ENCODE measurements at regions not wholly inside any gene's neighbourhood (a gene's known extent, or its start where the extent isn't known, plus 50 kb on each side); places are given as distances from the start of the nearest gene placed in this dataset.

- 76% methylated on average over 3 of the region's 3 CpGs for WGBS
- Histone ChIP-seq H3K36me3 (ENCODE audit: insufficient read depth) (no peaks in the 10 kb centered on the region), H3K4me3 (ENCODE audit: low read depth, low read length) (no peak overlapping the region), H3K4me1 (ENCODE audit: insufficient read depth) (no peaks in the 10 kb centered on the region), H3K27ac (ENCODE audit: low read depth) (no peak overlapping the region)
- DNase-seq (ENCODE audit: extremely low spot score) = no peak
Measured at GRCh38 chr4:89665662-89666061, 171.3 kb downstream of the SNCA start.

GRCh38 chr4:89664521-89664920 lies 172.4 kb downstream of the SNCA start:
- Histone ChIP-seq H3K36me3 (ENCODE audit: insufficient read depth) (no peaks in the 10 kb centered on the region), H3K4me1 (ENCODE audit: insufficient read depth) (no peaks in the 10 kb centered on the region), H3K27ac (ENCODE audit: low read depth) (no peak overlapping the region), H3K4me3 (ENCODE audit: low read depth, low read length) (no peak overlapping the region)
- no peak for DNase-seq (ENCODE audit: extremely low spot score)

GRCh38 chr4:89661173-89661899 lies 175.6 kb downstream of the SNCA start:
- DNase-seq (ENCODE audit: extremely low spot score) = no peak
- no peaks in the 10 kb centered on the region for H3K4me1 ChIP-seq (ENCODE audit: insufficient read depth)
- no peak overlapping the region for H3K27ac ChIP-seq (ENCODE audit: low read depth)
- 57% methylated on average over 3 of the region's 3 CpGs for WGBS
- no peaks in the 10 kb centered on the region for H3K36me3 ChIP-seq (ENCODE audit: insufficient read depth)
- H3K4me3 ChIP-seq (ENCODE audit: low read depth, low read length) = no peak overlapping the region

- DNase-seq (ENCODE audit: extremely low spot score) = no peak
- 89% methylated on average over 4 of the region's 4 CpGs for WGBS
Measured at GRCh38 chr4:89660444-89661172, 176.4 kb downstream of the SNCA start.

GRCh38 chr4:89658701-89659024 lies 178.3 kb downstream of the SNCA start:
- no peak for DNase-seq (ENCODE audit: extremely low spot score)
- Histone ChIP-seq H3K4me1 (ENCODE audit: insufficient read depth) (no peaks in the 10 kb centered on the region), H3K36me3 (ENCODE audit: insufficient read depth) (no peaks in the 10 kb centered on the region), H3K4me3 (ENCODE audit: low read depth, low read length) (no peak overlapping the region), H3K27ac (ENCODE audit: low read depth) (no peak overlapping the region)
- WGBS = 93% methylated on average over 2 of the region's 2 CpGs

More at GRCh38 chr4:89660444-89661172, 176.4 kb downstream of the SNCA start:
- Histone ChIP-seq H3K4me1 (ENCODE audit: insufficient read depth) (no peaks in the 10 kb centered on the region), H3K27ac (ENCODE audit: low read depth) (no peak overlapping the region), H3K36me3 (ENCODE audit: insufficient read depth) (no peaks in the 10 kb centered on the region), H3K4me3 (ENCODE audit: low read depth, low read length) (no peak overlapping the region)

GRCh38 chr4:89657931-89658700 lies 178.8 kb downstream of the SNCA start:
- no peaks in the 10 kb centered on the region for H3K36me3 ChIP-seq (ENCODE audit: insufficient read depth)

GRCh38 chr4:89653012-89653411 lies 183.9 kb downstream of the SNCA start:
- no peak for DNase-seq (ENCODE audit: extremely low spot score)
- 53% methylated on average over 4 of the region's 4 CpGs for WGBS
- no peaks in the 10 kb centered on the region for H3K36me3 ChIP-seq (ENCODE audit: insufficient read depth)
- no peaks in the 10 kb centered on the region for H3K4me1 ChIP-seq (ENCODE audit: insufficient read depth)
- H3K4me3 ChIP-seq (ENCODE audit: low read depth, low read length) = no peak overlapping the region
- H3K27ac ChIP-seq (ENCODE audit: low read depth) = no peak overlapping the region

More at GRCh38 chr4:89657931-89658700, 178.8 kb downstream of the SNCA start:
- no peak for DNase-seq (ENCODE audit: extremely low spot score)
- Histone ChIP-seq H3K4me3 (ENCODE audit: low read depth, low read length) (no peak overlapping the region), H3K4me1 (ENCODE audit: insufficient read depth) (no peaks in the 10 kb centered on the region), H3K27ac (ENCODE audit: low read depth) (no peak overlapping the region)
- WGBS = 39% methylated on average over 3 of the region's 3 CpGs

GRCh38 chr4:89645482-89645881 lies 191.5 kb downstream of the SNCA start:
- DNase-seq (ENCODE audit: extremely low spot score) = no peak
- WGBS = 95% methylated on average over 1 of the region's 1 CpG
- Histone ChIP-seq H3K36me3 (ENCODE audit: insufficient read depth) (no peaks in the 10 kb centered on the region), H3K4me3 (ENCODE audit: low read depth, low read length) (no peak overlapping the region), H3K27ac (ENCODE audit: low read depth) (no peak overlapping the region), H3K4me1 (ENCODE audit: insufficient read depth) (no peaks in the 10 kb centered on the region)

- Histone ChIP-seq H3K36me3 (ENCODE audit: insufficient read depth) (no peaks in the 10 kb centered on the region), H3K27ac (ENCODE audit: low read depth) (no peak overlapping the region), H3K4me3 (ENCODE audit: low read depth, low read length) (no peak overlapping the region), H3K4me1 (ENCODE audit: insufficient read depth) (no peaks in the 10 kb centered on the region)
- WGBS = 26% methylated on average over 6 of the region's 6 CpGs
- no peak for DNase-seq (ENCODE audit: extremely low spot score)
Measured at GRCh38 chr4:89641367-89641687, 195.6 kb downstream of the SNCA start.

- no peaks in the 10 kb centered on the region for H3K4me1 ChIP-seq (ENCODE audit: insufficient read depth)
- no peak for DNase-seq (ENCODE audit: extremely low spot score)
- H3K27ac ChIP-seq (ENCODE audit: low read depth) = no peak overlapping the region
- WGBS = 38% methylated on average over 17 of the region's 17 CpGs
- no peaks in the 10 kb centered on the region for H3K36me3 ChIP-seq (ENCODE audit: insufficient read depth)
- no peak overlapping the region for H3K4me3 ChIP-seq (ENCODE audit: low read depth, low read length)
Measured at GRCh38 chr4:89640620-89641366, 196.2 kb downstream of the SNCA start.

GRCh38 chr4:89639395-89639794 lies 197.6 kb downstream of the SNCA start:
- no peaks in the 10 kb centered on the region for H3K36me3 ChIP-seq (ENCODE audit: insufficient read depth)
- WGBS = 82% methylated on average over 2 of the region's 2 CpGs
- no peak overlapping the region for H3K4me3 ChIP-seq (ENCODE audit: low read depth, low read length)
- no peaks in the 10 kb centered on the region for H3K4me1 ChIP-seq (ENCODE audit: insufficient read depth)
- DNase-seq (ENCODE audit: extremely low spot score) = no peak
- no peak overlapping the region for H3K27ac ChIP-seq (ENCODE audit: low read depth)

- 61% methylated on average over 1 of the region's 1 CpG for WGBS
Measured at GRCh38 chr4:89625599-89626293, 211.2 kb downstream of the SNCA start.

More at GRCh38 chr4:89625599-89626293, 211.2 kb downstream of the SNCA start:
- Histone ChIP-seq H3K4me1 (ENCODE audit: insufficient read depth) (no peaks in the 10 kb centered on the region), H3K36me3 (ENCODE audit: insufficient read depth) (no peaks in the 10 kb centered on the region), H3K27ac (ENCODE audit: low read depth) (no peak overlapping the region), H3K4me3 (ENCODE audit: low read depth, low read length) (no peak overlapping the region)
- DNase-seq (ENCODE audit: extremely low spot score) = no peak

All from urinary bladder (tissue), 3 donors.